Posterior vena cava (tissue), 2 donors: ENCODE measurements at regions not wholly inside any gene's neighbourhood (a gene's known extent, or its start where the extent isn't known, plus 50 kb on each side); places are given as distances from the start of the nearest gene placed in this dataset.

Experiments
- DNase-seq: peaks from one replicate; pipeline ENCODE4 v3.0.0-alpha.2; 2020; ENCODE audit warnings: low spot score
- intact Hi-C, 2 donors: fragments of 100-400 bp; cut with DNase I; formaldehyde crosslinking; loops; one replicate each; pipeline versions ENCODE4 v1.14.1 to v1.14.2; 2022 to 2023
- donor health status: DM: yes; HTN: yes; CAD: no.
- donor health status: DM: yes; HTN: yes; CAD: no.

DNA sequence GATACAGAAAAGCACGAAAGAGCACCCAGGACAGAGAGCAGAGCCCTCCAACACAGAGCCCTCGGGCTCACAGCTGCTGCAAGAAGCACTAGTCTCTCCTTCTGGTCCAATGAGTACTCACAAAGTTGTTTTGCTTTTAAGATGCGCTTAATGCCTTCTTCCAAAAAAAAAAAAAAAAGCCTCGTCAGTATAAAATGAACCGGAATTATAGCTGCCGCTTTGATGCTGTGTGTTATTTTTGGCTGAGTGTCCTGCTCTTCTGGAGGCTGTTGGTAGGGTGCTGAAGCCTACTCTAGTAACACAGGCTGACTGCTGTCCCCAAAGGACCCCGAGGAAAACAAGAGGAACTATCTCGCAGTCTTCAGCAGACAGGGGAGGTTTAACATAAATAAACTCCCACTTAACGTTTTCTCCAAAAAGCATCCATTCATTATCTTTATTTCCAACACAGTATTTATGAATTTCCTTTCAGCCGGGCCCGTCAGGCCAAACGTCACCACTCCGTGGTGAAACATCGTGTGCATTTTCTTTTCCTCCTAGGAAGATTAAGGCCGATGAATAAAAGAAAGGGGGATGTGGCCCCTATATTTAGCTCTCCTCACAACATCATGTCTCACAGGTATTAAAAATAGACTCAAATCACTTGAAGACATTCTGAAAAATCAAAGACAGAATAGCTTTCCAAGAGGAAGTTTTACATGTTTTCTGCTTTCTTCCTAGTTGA lies 213.7 kb upstream of the PPARGC1A start:
- DNase-seq: no peak
- intact Hi-C loops: no loop called here

DNA sequence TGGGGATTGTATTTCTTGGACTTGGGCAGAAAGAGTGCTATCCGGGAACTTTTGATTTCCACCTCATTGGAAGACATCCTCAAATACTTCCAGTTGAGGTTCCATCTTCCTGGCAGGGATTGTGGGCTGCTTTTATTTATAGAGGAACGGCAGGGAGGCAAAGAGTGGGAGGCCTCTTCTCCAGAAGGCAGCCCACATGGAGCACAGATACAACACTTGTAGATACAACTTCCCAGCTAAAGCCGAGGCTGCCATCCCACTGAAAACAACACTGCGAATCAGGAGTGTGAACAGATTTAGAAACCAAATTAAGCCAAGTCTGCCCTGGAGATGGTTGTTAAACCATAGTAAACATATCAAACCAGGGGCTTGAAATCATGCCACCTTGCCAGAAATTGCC lies 212.8 kb upstream of the PPARGC1A start:
- intact Hi-C loops: no loop called here
- no peak for DNase-seq

DNA sequence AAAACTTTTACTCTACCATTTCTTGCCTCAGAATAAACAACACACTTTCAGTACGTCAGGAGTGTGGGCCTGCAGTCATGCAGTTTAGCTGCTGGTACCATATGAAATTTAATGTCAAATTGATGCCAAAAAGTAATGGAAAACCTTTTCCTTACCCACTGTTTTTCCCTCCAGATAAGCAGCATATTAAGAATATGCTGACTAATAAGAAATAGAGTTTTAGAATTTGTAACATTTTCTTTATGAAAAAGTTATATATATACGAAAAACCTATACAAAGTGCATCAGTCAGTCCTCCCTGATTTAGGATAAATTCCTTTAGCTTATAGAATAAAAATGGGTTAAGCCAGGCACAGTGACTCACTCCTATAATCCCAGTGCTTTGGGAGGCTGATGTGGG lies 206.8 kb upstream of the PPARGC1A start:
- intact Hi-C loops: no loop called here
- no peak for DNase-seq

- DNase-seq: no peak
These were observed 204.9 kb upstream of the PPARGC1A start for GRCh38 chr4:24094726-24095125.

GRCh38 chr4:24093446-24093845 lies 203.6 kb upstream of the PPARGC1A start:
- DNase-seq: no peak
- intact Hi-C loops: no loop called here

More at GRCh38 chr4:24094726-24095125, 204.9 kb upstream of the PPARGC1A start:
- intact Hi-C loops: no loop called here

DNA sequence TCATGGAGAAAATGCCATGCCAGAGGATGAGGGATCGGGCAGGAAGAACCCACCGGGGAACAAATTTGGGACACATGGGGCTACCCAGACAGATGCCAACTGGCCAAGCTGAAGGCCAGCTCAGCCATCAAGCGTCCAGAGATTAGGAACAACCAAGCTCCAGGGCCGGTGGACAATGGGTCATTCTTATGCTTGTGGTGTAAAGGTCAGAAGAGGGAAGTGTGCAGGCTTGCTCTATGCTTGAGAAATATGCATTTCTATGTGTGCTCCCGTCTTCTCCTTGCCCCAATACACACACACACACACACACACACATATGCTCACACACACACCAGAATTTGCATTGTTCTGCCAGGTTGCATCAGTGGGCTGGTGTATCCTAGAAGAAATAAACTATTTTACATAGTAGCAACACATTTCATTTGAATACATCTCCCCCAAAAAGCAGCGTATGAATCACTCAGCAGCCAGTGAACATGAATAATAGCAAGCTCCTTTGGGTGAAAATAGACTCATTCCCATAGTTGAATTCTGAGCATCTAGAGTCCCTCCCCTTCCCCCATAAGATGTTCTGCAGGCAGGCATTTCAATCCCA lies 201.9 kb upstream of the PPARGC1A start:
- no peak for DNase-seq
- intact Hi-C loops: no loop called here

GRCh38 chr4:24089851-24090534 lies 200.1 kb upstream of the PPARGC1A start:
- no peak for DNase-seq

DNA sequence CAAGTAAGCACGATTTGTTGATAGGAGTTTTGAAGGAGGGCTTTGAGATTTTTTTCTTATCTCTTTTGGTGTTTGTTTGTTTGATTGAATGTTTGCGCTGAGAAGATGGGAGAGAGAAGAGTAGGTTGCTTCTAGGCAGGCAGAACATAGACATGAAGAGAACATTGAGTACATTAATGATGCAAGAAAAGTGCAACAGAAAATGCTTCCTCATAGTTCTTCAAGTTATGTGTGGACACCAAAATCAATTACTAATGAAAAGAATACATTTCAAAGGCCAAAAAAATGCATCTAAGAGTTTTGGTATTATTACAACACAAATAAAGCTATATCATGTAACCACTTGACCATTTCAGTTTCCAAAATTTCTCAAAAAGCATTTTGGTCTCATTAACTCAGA lies 191.0 kb upstream of the PPARGC1A start:
- no peak for DNase-seq
- intact Hi-C loops: no loop called here

More at GRCh38 chr4:24089851-24090534, 200.1 kb upstream of the PPARGC1A start:
- intact Hi-C loops: no loop called here

DNA sequence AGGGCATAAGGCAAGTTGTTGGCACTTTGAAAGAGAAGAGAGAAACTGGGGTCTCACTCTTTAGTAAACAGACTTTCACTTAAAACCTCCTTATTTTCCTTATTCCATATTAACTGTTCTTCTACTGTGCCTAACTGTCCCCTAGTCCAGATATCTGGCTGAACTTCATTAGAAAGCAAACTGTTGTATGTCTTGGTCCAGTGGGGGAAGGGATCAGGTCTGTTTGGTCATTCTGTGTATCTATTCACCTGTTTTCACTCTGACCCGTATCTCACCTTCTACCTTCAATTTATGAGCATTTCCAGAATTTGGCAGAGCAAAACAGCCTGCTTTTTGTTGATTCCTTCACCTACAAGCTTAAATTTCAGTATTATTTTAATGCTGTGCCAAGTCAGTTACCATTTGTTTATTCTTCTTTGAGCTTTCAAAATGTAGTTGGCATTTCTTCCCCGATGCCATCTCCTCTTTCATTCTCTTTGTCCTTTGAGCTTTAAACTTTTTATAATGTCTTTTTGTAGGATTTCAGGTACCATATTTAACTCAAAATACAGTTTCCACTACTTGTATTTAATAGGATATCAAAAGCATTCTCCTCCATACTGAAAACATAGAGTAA lies 188.6 kb upstream of the PPARGC1A start:
- intact Hi-C loops: no loop called here
- DNase-seq: no peak

GRCh38 chr4:24076811-24077210 lies 187.0 kb upstream of the PPARGC1A start:
- DNase-seq: no peak
- intact Hi-C loops: no loop called here

DNA sequence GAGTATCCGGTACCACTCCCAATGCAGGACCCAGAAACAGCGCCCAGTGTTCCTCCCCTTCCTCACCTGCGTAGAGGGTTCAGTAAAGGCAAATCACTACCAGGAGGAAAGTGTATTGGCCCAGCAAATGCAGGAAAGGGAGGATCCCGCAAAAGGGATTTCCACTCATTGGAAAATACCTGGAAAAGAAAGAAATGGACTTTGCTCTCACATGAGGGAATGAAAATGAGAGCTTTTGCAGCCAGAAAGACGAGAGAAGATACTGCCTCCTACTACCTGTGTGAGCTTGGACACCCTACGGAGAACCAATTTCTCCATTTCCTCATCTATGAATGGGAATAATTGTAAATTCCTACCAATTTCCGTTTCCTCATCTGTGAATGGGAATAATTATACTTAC lies 184.1 kb upstream of the PPARGC1A start:
- intact Hi-C loops: no loop called here
- no peak for DNase-seq

DNA sequence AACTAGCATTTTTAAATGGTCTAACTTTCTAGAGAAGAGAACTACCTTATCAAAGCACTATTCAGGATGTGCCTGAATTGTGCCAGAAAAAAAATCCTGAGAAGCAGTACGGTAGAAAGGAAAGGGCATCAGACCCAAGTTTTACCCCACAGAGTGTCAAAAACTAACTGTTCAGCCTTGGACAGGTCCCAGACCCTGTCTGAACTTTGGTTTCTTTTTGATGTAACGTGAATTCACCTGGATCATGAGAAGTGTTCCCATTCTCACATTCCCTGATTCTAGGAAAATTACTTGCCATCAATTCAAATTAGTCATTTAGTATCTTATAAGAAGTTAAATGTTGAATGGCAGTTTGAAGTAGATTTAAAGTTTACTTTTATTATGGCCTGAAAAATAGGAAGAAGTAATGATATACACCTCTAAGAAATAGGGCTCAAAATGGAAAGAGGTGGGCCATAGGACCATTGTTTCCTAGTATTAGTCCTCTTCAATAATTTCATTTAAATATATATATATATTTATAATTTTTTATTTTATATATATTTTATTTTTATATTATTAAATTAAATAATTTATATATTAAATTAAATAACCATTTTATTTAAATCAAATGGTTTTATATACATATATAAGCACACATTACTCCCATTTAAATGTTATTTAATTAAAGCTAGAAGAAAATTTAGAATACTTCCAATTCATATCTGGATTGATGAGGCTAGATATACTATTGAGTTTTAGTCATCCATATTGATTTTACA lies 181.9 kb upstream of the PPARGC1A start:
- intact Hi-C loops: no loop called here
- DNase-seq: no peak

GRCh38 chr4:24070117-24070516 lies 180.3 kb upstream of the PPARGC1A start:
- DNase-seq: no peak
- intact Hi-C loops: no loop called here

DNA sequence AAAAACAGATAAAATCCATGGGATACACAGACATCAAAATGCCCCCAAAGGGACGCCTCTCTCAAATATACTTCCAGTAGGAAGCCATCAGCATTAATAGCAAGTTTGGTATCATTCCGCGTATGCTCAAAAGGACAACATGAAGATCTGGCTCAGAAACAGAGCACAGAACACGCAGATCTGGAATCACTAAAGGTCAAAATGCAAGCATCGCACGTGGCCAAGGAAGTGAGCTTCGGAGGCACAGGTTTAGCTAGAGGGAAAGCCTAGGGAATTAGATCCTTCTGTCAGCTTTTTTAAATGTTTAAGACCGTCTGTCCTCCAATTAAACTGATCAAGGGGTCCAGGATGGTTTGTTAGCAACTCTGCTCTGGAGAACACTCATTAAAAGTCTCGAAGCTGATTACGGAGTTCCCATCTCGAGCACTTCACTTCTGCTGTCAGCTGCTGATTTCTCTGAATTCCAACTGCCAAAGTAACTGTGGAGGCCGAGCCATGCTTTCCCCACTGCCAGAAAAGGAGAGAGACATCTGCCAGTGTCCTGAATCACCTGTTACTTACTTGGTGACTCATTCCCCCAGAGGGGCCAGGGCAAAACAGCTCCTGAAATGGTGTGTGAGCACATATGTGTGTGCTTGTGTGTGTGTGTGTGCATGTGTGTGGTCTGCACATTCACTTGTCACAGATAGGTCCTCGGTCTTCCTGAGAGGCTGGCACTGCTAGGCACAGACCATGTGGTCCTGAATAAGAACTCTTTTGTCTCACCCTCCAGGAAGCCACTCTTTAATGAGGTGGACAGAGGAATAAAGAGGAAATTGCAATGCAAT lies 177.7 kb upstream of the PPARGC1A start:
- DNase-seq: no peak
- intact Hi-C loops: no loop called here

DNA sequence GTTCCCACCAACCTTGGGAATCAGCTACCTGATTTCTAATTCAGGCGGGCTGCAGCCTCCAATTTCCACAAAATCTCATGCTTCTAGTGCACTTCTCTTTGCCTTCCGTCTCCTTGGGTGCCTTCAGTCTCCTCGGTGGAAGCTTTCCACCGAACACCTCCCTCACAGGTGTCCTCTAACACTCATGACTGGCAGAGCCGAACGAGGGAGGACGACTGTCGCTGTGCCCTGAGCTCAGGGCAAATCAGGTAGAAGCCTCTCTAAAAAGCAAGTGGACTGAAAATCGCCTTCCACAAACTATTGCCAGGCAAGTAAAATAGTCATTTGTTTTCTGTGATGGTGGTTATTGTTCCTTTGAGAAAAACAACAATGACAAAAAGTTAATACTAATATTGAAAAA lies 176.1 kb upstream of the PPARGC1A start:
- no peak for DNase-seq
- intact Hi-C loops: no loop called here

DNA sequence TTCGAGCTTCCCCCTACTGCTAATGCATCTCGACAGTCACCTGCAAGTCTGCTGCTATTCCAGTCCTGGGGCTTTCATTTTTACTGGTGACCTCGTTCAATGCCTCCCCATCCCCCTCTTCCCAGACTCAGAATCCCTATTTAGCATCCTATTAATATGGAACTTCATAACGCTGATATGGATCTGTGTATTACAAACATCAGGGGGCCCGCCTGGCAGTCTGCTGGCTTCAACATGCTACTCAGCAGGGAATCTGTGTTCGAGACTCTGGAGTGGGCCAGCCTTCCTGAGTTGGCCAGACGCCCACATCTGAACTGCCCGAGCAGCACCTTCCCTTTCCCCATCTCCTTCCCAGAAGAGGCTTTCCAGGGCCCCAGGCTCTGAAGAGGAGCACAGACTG lies 173.9 kb upstream of the PPARGC1A start:
- intact Hi-C loops: no loop called here
- no peak for DNase-seq

DNA sequence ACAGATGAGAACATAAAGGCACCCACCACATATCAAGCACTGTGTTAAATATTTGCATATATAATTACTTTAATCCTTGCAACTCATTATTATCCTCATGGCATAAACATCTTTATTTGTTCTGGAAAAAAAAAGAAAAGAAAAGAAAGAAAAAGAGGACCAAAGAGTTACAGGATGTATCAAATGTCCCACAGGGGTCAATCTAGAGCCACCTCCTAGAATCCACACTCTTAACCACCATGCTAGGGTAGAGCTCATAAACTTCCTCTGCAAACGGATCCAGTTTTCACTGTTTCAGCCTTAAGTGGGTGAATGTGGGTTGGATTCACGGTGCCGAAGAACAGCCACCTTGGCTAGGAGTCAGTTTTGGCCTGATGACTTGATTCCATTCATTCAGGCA lies 171.1 kb upstream of the PPARGC1A start:
- intact Hi-C loops: no loop called here
- DNase-seq: no peak

- no peak for DNase-seq
- intact Hi-C loops: no loop called here
These were observed 170.0 kb upstream of the PPARGC1A start for GRCh38 chr4:24059839-24060238.
